ENCODE measurements at regions not wholly inside any gene's neighbourhood (a gene's known extent, or its start where the extent isn't known, plus 50 kb on each side); places are given as distances from the start of the nearest gene placed in this dataset.

DNA sequence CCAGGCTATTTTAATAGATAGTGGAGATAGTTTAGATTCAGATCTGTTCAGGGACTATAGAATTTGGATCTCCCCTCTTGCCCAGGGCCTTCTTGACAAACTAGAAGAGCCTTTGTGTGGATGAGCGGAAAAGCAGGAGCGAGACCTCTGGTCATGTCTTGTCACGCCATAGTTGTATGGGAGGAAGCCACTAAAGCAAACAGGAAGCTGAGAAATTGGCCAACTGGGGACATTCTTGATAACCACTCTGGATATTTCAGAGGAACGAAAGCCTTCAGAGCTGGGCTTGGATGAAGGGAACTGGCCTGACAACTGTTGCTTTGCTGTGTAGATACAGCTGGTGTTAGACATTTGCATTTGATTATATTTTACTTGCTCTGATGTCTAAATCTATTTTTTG is 54.1 kb upstream of the EXOC2 start:
- DNase-seq: no peak

DNA sequence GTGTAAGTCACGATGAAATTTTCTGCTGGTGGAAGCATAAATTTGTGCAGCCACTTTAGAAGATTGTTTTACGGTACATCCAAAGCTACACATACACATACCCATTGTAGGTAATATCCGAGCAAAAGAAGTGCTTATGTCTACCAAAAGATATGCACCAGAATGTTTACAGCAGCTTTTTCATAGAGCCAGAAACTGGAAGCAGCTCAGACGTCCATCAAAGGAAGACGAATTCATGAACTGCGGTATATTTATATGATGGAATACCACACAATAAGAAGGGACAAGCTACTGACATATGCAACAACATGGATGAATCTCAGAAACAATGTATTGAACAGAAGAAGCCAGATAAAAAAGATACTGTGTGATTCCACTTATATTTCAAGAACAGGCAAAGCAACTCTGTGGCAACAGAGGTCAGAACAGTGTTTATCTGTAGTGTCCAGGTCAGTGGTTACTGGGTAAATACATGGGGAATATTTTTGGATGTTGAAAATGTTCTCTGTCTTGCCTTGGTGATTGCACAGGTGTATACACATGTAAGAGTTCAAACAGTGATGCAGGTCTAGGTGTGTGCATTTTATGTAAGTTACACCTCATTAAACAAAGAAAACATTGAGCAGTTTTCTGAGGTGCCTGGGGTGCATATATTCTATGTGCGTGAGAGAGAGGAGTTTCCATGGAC is 51.9 kb upstream of the EXOC2 start:
- DNase-seq: no peak

DNA sequence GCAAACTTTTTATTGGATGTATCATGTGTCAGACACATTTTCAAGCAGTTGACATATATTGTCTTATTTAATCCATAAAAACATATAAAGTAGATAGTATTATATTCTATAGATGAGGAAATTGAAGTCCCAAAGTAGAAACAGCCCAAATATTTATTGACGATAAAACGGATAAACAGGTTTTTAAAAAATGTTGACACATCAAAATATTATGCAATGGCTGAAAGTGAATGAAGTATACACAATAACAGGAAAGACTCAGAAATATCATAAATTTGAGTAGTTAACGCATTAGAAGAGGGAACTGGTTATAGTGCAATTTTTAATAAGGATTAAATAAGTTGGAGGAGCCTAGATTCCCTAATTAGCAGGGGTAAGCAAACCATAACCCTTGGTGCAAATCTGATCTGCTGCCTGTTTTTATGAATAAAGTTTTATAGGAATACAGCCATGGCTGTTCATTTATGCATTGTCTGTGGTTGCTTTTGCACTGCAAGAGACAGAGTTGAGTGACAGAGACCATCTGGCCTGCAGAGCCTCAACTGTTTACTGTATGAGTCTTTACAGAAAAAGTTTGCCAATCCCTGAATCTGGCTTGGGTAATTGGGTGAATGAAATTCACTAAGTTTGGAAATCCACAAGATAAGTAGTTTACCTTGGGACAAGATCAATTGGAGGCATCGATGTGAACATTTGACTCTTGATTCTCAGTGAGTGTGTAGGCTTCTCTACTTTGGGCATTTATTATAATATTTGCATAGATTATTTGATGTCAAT is 50.6 kb upstream of the EXOC2 start:
- DNase-seq: no peak
